ENCODE measurements at regions not wholly inside any gene's neighbourhood (a gene's known extent, or its start where the extent isn't known, plus 50 kb on each side); places are given as distances from the start of the nearest gene placed in this dataset.

DNA sequence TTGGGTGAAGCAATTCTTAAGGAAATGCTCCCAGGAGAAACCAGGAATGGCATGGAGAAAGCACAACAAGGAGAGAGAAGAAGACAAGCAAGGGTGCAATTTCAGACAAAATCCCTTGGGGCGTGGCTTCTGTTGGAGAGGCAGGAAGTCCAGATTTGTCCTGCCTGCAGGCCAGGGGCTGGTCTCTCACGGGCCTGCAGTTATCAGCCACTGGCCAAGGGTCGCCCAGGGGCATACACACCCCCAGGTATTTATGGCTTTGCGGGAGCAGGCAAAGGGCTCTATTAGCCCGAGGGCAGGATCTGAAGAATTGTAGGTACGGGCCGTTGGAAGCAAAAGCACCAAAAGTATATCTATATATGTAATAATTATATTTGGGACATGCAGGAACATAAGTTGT, 87.7 kb downstream of the IYD start:
- Mint-ChIP-seq H3K9me3 (ENCODE audit: insufficient read depth) (no peaks in the 10 kb centered on the region), H3K27ac (no peak overlapping the region), H3K4me3 (no peak overlapping the region), H3K4me1 (peaks cover 5% of the 10 kb centered on the region), H3K27me3 (peaks cover 10% of the 10 kb centered on the region)
- H3K36me3 ChIP-seq (replicated peaks in 1 of 2; ENCODE audit: control extremely low read depth in 1 of 2, control insufficient read depth in 1 of 2, extremely low read depth in 1 of 2, insufficient read depth in 2 of 2, low read length in 1 of 2) = no peaks in the 10 kb centered on the region
- no peaks in the 10 kb centered on the region for H4K20me1 ChIP-seq (ENCODE audit: control insufficient read depth, insufficient read depth, low read length, poor library complexity, severe bottlenecking)
- H3K27ac ChIP-seq (ENCODE audit: low read length in 2 of 2) = no peak overlapping the region
- intact Hi-C loops (cut with micrococcal nuclease) = no loop called here
- ATAC-seq (ENCODE audit: low read depth) (no peak), DNase-seq (no peak)
- no peak overlapping the region for H3K4me2 ChIP-seq (replicated peaks; ENCODE audit: low read depth, low read length, poor library complexity, severe bottlenecking)
- H3K9me3 ChIP-seq (ENCODE audit: control extremely low read depth in 1 of 3, control insufficient read depth in 2 of 3, insufficient read depth in 1 of 3, low read length in 2 of 3) = peaks cover 0 to 4% (median 0%) of the 10 kb centered on the region in 3 donors
- ChIA-PET POLR2A (no interaction called here), CTCF (no interaction called here)
- H3K9ac ChIP-seq (ENCODE audit: low read length) = no peak overlapping the region
- no peak overlapping the region for H2AFZ ChIP-seq (ENCODE audit: insufficient read depth, low read depth, low read length, poor library complexity, severe bottlenecking)
- WGBS (ENCODE audit: insufficient coverage) = 71% methylated on average over 3 of the region's 7 CpGs
- no peaks in the 10 kb centered on the region for H3K4me1 ChIP-seq (ENCODE audit: control insufficient read depth in 2 of 2, insufficient read depth in 2 of 2, low read length in 2 of 2)
- no peaks in the 10 kb centered on the region for H3K79me2 ChIP-seq (ENCODE audit: control insufficient read depth, insufficient read depth, low read length)
- no peak for TF ChIP-seq EZH2 (IDR thresholded peaks at IDR 0.05; ENCODE audit: borderline replicate concordance, insufficient read depth, low read depth, low read length, poor library complexity, severe bottlenecking)
- TF ChIP-seq, protein P1, sequence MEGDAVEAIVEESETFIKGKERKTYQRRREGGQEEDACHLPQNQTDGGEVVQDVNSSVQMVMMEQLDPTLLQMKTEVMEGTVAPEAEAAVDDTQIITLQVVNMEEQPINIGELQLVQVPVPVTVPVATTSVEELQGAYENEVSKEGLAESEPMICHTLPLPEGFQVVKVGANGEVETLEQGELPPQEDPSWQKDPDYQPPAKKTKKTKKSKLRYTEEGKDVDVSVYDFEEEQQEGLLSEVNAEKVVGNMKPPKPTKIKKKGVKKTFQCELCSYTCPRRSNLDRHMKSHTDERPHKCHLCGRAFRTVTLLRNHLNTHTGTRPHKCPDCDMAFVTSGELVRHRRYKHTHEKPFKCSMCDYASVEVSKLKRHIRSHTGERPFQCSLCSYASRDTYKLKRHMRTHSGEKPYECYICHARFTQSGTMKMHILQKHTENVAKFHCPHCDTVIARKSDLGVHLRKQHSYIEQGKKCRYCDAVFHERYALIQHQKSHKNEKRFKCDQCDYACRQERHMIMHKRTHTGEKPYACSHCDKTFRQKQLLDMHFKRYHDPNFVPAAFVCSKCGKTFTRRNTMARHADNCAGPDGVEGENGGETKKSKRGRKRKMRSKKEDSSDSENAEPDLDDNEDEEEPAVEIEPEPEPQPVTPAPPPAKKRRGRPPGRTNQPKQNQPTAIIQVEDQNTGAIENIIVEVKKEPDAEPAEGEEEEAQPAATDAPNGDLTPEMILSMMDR (IDR thresholded peaks at IDR 0.05) = no peak
- H3K4me3 ChIP-seq (ENCODE audit: control extremely low read depth in 1 of 5, extremely low read depth in 1 of 5, insufficient read depth in 1 of 5, low read depth in 2 of 5, low read length in 4 of 5) = no peak overlapping the region
- H3K27me3 ChIP-seq (replicated peaks in 1 of 4; ENCODE audit: control extremely low read depth in 1 of 4, control insufficient read depth in 3 of 4, insufficient read depth in 4 of 4, low read length in 3 of 4) = peaks cover 0 to 4% (median 0%) of the 10 kb centered on the region in 4 experiments

DNA sequence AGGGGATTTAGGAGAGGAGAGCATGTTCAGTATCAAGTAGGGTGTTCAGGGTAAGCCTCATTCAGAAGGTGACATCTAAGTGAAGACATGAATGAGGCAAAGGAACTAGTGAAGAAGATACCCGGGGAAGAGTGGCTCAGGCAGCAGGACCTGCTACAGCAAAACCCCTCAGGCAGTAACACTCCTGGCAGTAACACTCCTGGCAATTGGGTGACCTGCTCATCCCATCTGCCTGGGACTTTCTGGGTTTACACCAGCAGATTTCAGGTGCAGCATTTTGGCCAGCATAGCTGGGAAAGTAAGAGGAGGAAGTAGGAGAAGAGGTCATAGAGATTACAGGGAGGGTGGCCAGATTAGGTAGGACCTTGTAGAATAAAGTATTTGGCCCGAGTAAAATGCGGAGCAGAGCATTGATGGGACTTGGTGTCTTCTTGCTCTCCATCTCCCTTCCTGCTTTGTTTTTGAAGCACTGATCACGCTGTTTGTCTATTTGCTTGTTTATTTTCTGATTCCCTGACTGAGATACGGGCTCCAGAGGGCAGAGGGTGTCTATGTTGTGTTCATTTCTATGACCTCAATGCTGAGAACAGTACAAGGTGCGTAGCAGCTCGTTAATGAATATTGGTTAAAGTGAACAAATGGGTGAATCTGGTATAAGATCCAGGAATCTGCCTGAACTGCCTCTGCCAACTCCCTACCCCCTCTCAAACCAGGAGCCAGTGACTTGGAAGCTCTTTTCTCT, 88.3 kb downstream of the IYD start:
- Histone ChIP-seq H3K27ac (ENCODE audit: low read length in 2 of 2) (no peak overlapping the region), H2AFZ (ENCODE audit: insufficient read depth, low read depth, low read length, poor library complexity, severe bottlenecking) (no peak overlapping the region), H3K4me1 (ENCODE audit: control insufficient read depth in 2 of 2, insufficient read depth in 2 of 2, low read length in 2 of 2) (no peaks in the 10 kb centered on the region), H3K79me2 (ENCODE audit: control insufficient read depth, insufficient read depth, low read length) (no peaks in the 10 kb centered on the region), H3K36me3 (replicated peaks in 1 of 2; ENCODE audit: control extremely low read depth in 1 of 2, control insufficient read depth in 1 of 2, extremely low read depth in 1 of 2, insufficient read depth in 2 of 2, low read length in 1 of 2) (no peaks in the 10 kb centered on the region), H3K9me3 (ENCODE audit: control extremely low read depth in 1 of 3, control insufficient read depth in 2 of 3, insufficient read depth in 1 of 3, low read length in 2 of 3) (peaks cover 0 to 4% (median 0%) of the 10 kb centered on the region in 3 donors), H4K20me1 (ENCODE audit: control insufficient read depth, insufficient read depth, low read length, poor library complexity, severe bottlenecking) (no peaks in the 10 kb centered on the region), H3K9ac (ENCODE audit: low read length) (no peak overlapping the region), H3K27me3 (replicated peaks in 1 of 4; ENCODE audit: control extremely low read depth in 1 of 4, control insufficient read depth in 3 of 4, insufficient read depth in 4 of 4, low read length in 3 of 4) (peaks cover 0 to 4% (median 0%) of the 10 kb centered on the region in 4 experiments), H3K4me3 (ENCODE audit: control extremely low read depth in 1 of 5, extremely low read depth in 1 of 5, insufficient read depth in 1 of 5, low read depth in 2 of 5, low read length in 4 of 5) (no peak overlapping the region), H3K4me2 (replicated peaks; ENCODE audit: low read depth, low read length, poor library complexity, severe bottlenecking) (no peak overlapping the region)
- ChIA-PET POLR2A (no interaction called here), CTCF (no interaction called here)
- intact Hi-C loops (cut with micrococcal nuclease) = no loop called here
- DNase-seq = no peak
- Mint-ChIP-seq H3K27ac (no peak overlapping the region), H3K9me3 (ENCODE audit: insufficient read depth) (no peaks in the 10 kb centered on the region), H3K4me3 (no peak overlapping the region), H3K4me1 (peaks cover 5% of the 10 kb centered on the region), H3K27me3 (peaks cover 10% of the 10 kb centered on the region)
- TF ChIP-seq EZH2 (IDR thresholded peaks at IDR 0.05; ENCODE audit: borderline replicate concordance, insufficient read depth, low read depth, low read length, poor library complexity, severe bottlenecking) = no peak
- TF ChIP-seq, protein P1 (IDR thresholded peaks at IDR 0.05) = no peak
- no peak for ATAC-seq (ENCODE audit: low read depth)
- WGBS (ENCODE audit: insufficient coverage) = 100% methylated on average over 4 of the region's 7 CpGs

Measured in B cell (primary cell).